ENCODE measurements at regions not wholly inside any gene's neighbourhood (a gene's known extent, or its start where the extent isn't known, plus 50 kb on each side); places are given as distances from the start of the nearest gene placed in this dataset.

DNA sequence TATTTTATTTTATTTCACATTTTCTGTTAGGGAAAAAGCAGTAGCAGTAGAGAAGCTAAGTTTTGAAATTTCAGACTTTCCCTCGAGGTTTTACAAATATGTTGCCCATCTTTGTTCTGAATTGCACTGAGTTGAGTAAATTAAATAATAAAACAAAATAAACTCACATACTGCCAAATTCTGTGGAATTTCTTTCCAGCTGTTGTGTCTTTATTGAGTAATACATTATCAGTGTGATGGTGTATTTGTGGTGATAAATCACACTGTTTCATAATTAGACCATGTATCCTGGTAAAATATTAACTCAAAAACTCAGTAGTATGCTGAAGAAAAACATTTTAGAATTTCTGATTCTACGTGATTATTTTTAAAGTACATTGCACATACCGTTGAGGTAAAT, 592.1 kb downstream of the SI start:
- DNase-seq (ENCODE audit: missing footprints), result no peak
- peak; percentile 77 for ATAC-seq
- intact Hi-C loops (cut with DNase I), result no loop called here

DNA sequence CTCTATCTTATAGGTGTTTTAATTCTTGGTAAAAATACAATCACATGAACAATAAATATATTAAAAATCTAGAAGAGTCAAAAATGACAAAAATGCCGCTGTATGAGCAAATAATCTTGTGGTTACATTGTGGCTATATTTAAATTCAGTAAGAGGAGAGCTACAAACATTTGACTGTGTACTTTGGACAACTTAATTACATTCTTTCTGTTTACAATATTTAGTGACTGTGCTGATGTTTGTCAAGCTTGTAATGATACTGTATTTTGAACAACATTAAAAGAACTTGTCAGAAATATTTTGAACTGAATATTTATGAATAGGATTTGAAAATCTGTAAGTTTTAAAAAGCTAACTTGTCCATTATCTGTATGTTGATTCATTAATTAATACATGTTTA, 598.3 kb downstream of the SI start:
- no peak for ATAC-seq
- intact Hi-C loops (cut with DNase I), result no loop called here
- no peak for DNase-seq (ENCODE audit: missing footprints)

DNA sequence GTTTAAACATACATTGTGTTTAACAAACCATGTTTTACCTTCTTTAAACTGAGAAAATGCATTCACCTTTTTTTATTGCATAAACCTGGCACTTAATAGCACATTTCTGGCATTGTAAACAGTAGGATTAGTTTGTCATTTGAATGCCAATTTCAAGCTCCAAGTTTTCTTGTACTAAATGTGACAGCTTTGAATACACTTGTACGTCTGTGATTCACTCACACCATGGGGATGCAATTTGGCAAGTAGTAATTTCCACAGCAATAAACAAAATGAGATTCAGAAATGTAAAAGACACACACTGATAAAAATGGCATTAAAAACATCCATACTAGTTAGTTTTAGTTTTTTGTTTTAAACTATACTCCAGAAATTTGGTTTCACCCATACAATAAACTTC, 598.9 kb downstream of the SI start:
- ATAC-seq, result no peak
- no peak for DNase-seq (ENCODE audit: missing footprints)
- intact Hi-C loops (cut with DNase I), result no loop called here

DNA sequence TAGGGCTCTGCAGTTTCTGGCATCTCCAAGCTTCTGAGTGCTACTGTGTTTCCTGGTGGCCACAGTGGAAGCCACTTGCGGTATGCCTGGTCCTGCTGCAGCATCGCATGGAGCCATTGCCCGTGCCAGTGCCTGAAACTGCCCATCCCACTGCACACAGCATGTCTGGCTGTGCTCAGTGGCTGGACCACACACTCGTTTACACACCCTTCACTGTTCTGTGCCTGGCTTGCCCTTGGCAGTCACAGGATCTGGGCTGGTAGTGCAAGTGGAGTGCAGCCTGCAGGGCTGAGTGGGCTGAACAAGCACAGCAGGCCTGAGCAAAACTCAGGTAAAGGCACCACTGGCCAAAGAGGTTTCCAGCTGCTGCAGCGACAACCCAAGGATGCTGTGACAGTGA, 600.0 kb downstream of the SI start:
- ATAC-seq, result no peak
- intact Hi-C loops (cut with DNase I), result no loop called here
- DNase-seq (ENCODE audit: missing footprints), result peak; percentile 37

DNA sequence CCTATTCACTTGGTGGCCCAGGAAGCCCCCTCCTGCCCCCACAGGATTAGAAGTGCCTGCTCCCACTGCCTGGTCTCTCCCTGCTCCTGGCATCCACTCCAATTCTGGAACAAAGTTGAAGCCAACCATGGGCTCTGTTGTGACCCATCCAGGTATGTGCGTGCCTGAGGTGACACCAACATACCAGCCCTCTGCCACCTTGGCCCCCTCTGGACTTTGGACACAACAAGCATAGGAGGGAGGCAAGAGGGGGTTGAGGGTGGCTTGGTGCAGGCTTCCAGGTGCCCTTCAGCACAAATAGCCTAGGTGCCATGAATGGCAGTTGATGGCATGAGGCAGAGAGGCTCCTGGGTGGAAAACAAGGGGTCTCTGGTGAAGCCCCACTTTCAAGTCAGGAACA, 600.9 kb downstream of the SI start:
- ATAC-seq (no peak), DNase-seq (ENCODE audit: missing footprints) (peak; percentile 61)
- intact Hi-C loops (cut with DNase I), result no loop called here

DNA sequence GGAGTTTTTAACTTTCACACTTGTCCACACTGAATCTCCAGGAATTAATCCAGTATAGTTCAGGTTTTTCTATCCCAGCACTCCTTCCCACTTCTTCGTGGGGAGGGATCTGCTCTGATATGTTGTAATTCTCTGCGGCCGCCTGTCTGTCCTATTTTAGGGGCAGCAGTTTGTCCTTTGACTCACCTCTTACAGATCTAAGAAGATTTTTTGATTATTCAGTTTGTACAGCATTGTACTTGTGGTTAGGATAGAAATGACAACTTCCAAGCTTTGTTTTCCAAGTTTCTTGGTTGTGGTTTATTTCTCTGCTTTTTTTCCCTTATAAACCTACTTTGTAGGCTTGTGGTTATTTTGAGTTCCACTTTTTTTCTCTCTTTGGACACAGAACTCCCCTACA, 601.7 kb downstream of the SI start:
- ATAC-seq (no peak), DNase-seq (ENCODE audit: missing footprints) (no peak)
- intact Hi-C loops (cut with DNase I), result no loop called here

DNA sequence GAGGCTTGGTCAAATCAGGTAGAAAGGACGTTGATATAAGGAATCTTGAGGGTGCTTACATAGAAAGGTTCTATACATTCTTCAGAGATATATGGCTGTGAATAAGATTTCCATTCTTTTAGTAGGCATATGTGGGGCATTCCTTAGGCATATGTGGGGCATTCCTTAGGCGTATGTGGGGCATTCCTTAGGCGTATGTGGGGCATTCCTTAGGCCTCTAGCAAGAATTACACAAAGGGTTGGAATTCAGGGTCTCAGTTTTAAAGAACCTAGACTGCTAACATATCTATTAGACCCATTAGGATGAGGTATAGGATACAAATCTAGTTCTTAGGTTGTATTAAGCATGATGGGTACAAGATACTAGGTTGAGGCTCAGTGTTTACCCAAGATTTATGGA, 607.8 kb downstream of the SI start:
- DNase-seq (ENCODE audit: missing footprints) (no peak), ATAC-seq (no peak)
- intact Hi-C loops (cut with DNase I), result no loop called here

DNA sequence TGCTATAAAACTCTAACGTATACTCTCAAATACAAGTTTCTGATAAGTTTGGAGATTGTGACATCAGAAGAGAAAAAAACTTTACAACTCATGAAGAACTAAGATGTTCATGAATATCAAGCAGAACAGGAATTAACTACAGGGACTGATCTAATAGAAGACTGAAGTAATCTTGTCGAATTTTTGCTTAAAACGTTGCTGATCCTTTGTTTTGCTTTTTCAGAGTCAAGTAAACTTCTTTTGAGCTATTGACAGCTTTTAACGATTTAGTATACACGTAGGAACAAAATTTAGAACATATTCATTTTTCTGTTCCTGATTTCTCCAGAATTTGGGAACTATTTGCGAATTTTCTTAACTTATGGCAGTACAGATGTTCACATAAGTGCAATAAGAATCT, 610.2 kb downstream of the SI start:
- intact Hi-C loops (cut with DNase I), result no loop called here
- ATAC-seq (no peak), DNase-seq (ENCODE audit: missing footprints) (no peak)

DNA sequence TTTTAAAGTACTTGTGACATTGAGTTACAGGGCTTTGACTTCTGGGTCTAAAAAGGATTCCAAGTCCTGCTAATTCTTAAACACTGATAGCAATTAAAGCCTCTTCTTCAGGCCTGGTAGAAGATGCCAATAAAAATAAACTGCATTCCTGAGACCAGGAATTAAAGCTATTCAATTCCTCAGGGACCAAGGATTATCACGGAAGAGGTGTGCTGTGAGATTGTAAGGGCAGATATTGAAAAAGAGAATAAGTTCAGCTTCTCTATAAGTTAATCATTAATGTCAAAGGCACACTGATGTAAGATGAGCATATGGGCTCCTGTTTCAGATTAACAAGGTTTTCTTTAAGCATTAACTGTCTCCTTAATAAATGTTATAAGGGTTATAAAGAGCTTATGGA, 611.3 kb downstream of the SI start:
- ATAC-seq, result no peak
- intact Hi-C loops (cut with DNase I), result no loop called here
- no peak for DNase-seq (ENCODE audit: missing footprints)

DNA sequence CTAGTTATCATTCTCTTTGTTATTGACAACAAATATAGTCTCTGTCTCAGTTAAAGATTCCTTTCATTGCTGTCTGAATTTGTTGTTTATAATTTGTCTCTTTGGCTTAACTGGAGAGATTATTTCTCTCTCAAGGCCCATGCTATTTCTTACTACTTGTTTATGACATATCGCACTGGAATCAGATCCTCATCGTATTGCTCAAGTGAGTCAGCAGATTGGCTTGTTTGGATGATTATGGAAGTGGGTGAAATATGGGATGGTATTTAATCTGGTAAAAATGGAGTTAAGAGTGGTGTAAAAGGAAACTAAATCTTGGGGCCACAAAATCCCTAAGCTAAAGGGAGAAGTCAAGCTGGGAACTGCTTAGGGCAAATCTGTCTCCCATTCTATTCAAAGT, 613.1 kb downstream of the SI start:
- intact Hi-C loops (cut with DNase I), result no loop called here
- no peak for ATAC-seq
- DNase-seq (ENCODE audit: missing footprints), result no peak

DNA sequence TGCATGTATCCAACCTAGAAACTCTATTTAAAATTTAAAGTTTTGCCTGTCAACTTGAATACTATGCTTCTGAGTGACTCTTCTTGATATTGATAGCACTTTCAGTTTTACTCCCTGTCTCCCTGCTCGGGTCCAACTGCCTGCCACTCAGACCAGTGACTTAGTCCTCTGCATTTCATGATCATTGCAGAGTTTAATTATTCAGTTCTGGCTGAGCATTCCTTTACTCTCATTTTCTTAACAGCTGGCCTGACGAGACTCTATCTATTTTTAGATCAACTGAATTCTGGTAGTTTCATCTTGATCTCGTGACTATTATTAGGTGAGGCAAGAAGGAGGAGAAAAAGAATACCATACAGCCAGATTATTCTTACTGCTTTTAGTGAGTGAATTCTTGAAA, 617.4 kb downstream of the SI start:
- intact Hi-C loops (cut with DNase I), result no loop called here
- ATAC-seq, result no peak
- no peak for DNase-seq (ENCODE audit: missing footprints)

DNA sequence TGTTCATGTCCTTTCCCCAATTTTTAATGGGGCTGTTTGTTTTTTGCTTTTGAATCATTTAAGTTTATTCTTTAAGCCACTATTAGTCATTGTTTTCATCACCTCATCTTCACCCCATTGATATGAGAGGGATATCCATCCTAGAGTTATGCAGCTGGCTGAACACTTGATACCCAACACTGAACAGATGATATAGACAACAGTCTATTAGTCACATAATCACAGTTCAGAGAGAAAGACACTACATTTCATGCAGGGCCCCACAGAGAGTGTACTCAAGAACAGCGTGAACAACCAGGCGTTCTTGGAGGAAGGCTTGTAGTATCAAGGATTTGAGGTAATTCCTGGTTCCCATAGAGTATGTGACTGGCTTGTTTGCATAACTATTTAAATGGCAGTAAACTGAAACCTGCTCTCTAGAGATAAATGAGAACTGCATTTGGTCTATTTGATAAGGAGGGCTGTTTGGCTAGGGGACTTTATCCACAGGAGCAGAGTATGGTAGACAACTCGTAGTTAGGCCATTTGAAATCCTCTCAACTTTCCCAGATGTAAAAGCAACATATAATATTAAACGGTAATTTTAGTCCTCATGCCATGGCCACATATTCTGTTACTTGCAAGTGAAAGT, 618.7 kb downstream of the SI start:
- intact Hi-C loops (cut with DNase I), result no loop called here
- no peak for ATAC-seq
- DNase-seq (ENCODE audit: missing footprints), result no peak

DNA sequence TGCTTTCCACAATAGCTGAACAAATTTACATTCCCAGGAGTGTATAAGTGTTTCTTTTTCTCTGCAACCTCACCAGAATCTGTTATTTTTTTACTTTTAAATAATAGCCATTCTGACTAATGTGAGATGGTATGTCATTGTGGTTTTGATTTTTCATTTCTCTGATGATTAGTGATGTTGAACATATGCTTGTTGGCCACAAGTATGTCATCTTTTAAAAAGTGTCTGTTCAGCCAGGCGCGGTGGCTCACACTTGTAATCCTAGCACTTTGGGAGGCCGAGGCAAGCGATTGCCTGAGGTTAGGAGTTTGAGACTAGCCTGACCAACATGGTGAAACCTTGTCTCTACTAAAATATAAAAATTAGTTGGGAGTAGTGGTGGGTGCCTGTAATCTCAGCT, 619.3 kb downstream of the SI start:
- intact Hi-C loops (cut with DNase I), result no loop called here
- ATAC-seq (no peak), DNase-seq (ENCODE audit: missing footprints) (no peak)

DNA sequence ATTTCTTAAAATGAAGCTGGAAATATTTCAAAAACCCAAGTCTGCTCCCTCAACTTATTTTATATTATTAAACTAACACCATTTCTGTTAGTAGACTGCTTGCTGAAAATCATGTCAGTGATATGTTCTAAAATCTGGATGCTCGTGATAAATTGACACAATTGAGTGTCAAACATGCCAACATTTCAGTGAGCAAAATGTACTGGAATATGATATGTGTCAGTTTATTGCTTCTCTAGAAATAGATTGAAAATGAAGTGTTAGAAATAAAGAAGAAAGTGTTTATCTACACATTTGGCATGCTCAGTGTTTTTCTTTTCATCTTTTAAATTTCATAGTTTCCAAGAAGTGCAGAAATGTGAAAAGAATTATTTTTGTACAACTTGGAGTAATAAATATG, 624.6 kb downstream of the SI start:
- intact Hi-C loops (cut with DNase I), result no loop called here
- ATAC-seq (no peak), DNase-seq (ENCODE audit: missing footprints) (no peak)

DNA sequence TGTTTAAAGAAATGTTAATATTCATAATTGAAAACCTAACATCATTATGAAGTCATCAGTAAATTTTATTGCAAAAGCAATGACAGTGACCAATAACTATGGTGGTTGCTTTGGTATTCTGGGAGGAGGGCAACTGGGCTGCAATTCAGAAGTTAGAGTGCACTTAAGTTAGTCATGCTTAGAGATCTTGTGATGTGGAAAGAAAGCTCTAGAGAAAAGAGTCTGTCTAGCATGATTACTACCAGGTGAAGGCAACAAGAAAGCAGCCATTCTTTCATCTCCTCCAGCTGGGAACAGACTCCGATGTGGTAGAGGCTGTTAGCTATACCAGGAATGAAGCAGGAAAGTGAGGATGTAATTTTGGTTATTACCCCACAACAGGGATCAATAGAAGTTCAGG, 625.6 kb downstream of the SI start:
- intact Hi-C loops (cut with DNase I), result no loop called here
- ATAC-seq, result no peak
- no peak for DNase-seq (ENCODE audit: missing footprints)

DNA sequence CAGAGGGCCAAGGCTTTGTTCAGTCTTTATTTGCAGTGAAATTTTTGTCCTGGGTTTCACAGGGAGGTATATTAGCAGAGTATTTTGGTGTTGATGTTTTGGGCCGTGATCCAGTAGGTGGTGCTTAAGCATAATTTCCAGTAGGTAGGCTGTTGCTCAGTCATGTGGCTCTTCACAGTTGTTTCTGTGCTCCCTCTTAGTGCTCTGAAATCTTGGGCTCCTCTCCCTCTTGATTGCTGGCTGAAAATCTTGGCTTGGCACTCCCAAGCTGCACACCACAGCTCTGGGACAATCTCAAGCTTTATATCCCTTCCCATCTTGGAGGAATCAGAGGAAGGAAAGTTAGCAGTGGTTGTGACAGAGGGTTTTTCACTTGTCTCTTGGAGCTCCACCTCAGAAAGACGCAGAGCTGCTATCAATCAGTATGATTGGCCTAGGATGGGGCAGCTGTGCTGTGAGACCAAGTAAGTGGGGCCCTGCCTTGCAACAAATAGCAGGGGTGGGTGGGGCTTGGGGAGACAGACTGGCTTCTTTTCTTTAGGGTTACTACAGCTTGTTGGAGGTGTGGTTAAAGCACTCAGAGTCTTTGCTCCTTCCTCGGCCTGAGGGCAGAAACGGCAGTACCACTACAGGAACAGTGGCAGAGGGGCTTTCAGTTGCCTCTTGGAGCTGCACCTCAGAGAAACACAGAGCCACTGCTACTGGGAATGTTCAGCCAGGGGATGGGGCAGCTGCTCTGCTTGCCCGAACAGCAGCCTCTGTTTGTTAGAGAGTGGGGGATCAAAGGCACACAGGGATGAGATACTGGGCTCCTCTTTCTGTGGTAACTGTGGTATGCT, 627.0 kb downstream of the SI start:
- no peak for DNase-seq (ENCODE audit: missing footprints)
- peak; percentile 86 for ATAC-seq

DNA sequence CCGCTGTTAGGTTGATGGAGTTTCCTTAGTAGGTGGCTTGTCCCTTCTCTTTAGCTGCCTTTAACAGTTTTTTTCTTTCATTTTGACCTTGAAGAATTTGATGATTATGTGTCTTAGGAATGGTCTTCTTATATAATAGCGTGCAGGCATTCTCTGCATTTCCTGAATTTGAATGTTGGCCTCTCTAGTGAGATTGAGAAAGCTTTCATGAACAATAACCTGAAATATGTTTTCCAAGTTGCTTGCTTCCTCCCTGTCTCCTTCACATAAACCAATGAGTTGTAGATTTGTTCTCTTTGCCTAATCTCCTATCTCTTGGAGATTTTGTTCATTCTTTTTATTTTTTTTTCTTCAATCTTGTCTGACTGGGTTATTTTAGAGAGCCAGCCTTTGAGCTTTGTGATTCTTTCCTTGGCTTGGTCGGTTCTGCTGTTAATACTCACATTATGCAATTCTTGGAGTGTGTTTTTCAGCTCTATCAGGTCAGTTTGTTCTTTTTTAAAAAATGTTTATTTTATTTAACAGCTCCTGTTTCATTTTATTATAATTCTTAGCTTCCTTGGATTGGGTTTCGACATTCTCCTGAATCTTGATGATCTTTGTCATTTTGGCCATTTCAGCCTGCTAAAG, 627.9 kb downstream of the SI start:
- peak; percentile 75 for ATAC-seq
- DNase-seq (ENCODE audit: missing footprints), result no peak
- intact Hi-C loops (cut with DNase I), result no loop called here

More for the DNA sequence above, 627.0 kb downstream of the SI start:
- intact Hi-C loops (cut with DNase I), result no loop called here

DNA sequence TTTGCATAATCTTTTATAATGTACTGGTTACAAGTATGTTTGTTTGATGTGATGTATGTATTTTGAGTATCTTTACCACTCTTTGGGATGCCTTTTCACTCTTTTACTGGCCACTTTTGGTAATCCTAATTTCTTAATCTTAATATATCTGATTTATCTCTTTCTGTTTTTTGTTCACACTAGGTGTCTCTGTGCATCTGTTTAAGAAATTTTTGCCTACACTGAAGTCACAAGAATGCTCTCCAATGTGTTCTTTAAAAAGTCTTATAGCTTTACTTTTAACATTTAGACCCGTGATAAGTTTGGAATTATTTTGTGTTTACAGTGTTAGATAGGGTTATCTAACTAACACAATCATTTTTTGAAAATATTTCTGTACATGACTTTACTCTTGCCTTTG, 659.1 kb downstream of the SI start:
- intact Hi-C loops (cut with DNase I), result no loop called here
- ATAC-seq (no peak), DNase-seq (ENCODE audit: missing footprints) (no peak)

DNA sequence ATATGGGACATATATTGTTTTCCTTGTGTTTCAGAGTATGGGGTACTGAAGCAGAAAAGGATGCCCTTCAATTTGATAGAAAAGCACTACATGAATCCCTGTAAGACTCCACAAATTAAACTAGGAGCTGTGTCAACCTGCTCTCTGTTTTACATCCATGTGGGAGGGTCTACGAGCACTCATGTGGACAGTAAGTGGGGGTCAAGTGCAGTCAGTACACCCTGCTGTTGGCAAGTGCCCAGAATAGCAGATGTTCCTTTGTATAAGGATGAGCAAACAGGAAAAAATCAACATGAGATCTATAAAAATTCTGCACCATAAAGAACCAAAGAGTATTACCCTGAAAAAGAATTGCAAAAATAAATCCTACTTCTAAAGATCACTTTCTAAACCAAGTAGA, 659.9 kb downstream of the SI start:
- ATAC-seq (no peak), DNase-seq (ENCODE audit: missing footprints) (no peak)
- intact Hi-C loops (cut with DNase I), result no loop called here

DNA sequence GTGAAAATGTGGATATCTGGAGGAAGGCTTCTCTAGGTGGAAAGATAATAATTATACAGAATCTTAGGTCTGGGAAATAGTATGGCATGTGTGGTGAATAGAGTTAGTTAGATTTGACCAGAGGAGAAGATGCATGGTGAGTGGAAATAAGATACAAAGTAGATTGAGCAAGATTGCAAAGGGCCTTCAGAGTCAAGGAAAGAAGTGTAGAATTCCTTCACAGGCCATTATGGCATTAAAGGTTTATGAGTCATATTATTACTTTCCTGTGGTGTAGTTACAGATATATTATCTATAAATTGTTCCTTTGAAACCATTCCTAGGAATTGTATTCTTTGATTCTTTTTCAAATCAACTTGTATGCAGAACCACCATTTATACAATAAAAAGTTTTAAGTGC, 660.3 kb downstream of the SI start:
- ATAC-seq, result no peak
- DNase-seq (ENCODE audit: missing footprints), result no peak
- intact Hi-C loops (cut with DNase I), result no loop called here
